AG10803 (cell line): ENCODE measurements at regions not wholly inside any gene's neighbourhood (a gene's known extent, or its start where the extent isn't known, plus 50 kb on each side); places are given as distances from the start of the nearest gene placed in this dataset.

ENCODE experiments used
- DNase-seq: peaks from one replicate; pipeline ENCODE4 v3.0.0; 2010; ENCODE audit warnings: low read depth
- H3K4me3 ChIP-seq: 2 replicates; pipeline ENCODE4 v1.5.1; 2011; ENCODE audit warnings: mild to moderate bottlenecking, low read length, control low read depth
- TF ChIP-seq, protein P1 (sequence below): conservative IDR thresholded peaks from 2 replicates; pipeline ENCODE4 v1.5.1; 2011; ENCODE audit warnings: mild to moderate bottlenecking, low read length, control low read depth, inconsistent platforms

DNA sequence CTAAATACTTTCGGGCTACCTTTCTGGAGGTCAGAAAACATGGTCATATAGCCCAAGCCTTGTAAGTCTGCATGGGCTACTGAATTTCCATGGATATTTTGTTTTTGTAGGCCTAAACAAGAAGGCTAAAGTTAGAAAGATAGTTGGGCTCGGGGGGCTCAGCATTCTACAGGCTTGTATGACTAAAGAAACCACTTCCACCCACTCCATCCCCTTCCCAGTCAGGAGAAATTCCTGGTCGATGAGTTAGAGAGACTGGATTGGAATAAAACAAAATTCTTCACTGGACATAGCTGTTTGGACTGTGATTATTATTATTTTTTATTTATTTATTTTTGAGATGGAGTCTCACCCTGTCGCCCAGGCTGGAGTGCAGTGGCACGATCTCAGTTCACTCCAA is 539.4 kb upstream of the TNP1 start:
- DNase-seq, result peak; percentile 48
- TF ChIP-seq, protein P1, sequence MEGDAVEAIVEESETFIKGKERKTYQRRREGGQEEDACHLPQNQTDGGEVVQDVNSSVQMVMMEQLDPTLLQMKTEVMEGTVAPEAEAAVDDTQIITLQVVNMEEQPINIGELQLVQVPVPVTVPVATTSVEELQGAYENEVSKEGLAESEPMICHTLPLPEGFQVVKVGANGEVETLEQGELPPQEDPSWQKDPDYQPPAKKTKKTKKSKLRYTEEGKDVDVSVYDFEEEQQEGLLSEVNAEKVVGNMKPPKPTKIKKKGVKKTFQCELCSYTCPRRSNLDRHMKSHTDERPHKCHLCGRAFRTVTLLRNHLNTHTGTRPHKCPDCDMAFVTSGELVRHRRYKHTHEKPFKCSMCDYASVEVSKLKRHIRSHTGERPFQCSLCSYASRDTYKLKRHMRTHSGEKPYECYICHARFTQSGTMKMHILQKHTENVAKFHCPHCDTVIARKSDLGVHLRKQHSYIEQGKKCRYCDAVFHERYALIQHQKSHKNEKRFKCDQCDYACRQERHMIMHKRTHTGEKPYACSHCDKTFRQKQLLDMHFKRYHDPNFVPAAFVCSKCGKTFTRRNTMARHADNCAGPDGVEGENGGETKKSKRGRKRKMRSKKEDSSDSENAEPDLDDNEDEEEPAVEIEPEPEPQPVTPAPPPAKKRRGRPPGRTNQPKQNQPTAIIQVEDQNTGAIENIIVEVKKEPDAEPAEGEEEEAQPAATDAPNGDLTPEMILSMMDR, result no peak

DNA sequence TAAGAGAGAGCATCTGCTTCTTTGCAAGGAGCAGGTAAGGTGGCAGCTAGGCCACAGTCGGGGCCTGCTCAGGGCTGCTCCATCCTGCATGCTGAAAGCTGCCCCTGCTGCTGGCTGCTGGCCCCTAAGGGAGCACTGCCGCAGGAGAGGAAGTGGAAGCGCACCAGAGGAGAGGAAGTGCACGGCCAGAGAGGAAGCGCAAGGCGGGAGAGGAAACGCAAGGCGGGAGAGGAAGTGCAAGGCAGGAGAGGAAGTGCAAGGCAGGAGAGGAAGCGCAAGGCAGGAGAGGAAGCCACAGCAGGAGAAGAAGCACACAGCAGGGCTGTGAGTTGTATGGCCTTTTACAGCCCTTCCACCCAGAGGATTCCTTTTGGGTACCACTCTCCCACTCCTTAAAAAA is 539.0 kb upstream of the TNP1 start:
- H3K4me3 ChIP-seq, result no peak overlapping the region
- TF ChIP-seq, protein P1, result no peak
- no peak for DNase-seq

More for the DNA sequence above, 539.4 kb upstream of the TNP1 start:
- H3K4me3 ChIP-seq, result no peak overlapping the region

DNA sequence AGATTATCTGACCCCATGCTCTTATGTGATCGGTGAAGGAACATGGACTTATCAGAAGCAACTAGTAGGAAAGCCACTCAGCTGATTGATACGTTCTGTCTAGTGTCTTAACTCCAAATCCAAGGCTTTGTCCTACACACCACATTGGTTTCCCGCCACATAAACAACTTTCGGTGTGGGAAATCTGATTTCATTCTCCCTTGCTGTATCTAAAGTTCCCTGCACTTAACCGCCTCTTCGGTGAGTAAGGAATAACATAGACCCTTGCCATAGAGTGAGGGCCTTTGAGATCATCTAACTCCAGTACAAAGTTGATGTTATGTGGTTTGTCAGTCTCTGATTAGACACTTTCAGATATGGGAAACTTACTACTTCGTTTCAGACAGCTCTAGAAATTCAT is 538.2 kb upstream of the TNP1 start:
- no peak overlapping the region for H3K4me3 ChIP-seq
- TF ChIP-seq, protein P1, result no peak
- no peak for DNase-seq

DNA sequence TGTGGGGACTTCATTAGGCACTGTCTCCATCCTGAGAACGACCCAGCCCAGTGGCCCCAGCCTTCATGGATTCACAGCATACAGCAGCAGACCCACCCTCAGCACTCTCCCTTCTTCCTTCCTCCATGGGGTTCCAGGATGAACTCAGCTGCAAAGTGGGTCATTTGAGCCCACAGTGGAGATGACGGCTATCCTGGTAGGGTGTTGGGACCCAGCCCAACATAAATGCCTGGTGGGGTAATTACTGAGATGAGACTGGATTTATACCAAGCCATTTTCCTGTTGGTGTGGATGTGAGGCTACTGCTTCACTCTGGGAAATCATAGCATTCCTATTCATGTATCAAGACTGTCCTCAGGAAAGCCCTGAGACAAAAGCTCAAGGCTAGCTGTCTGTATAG is 536.7 kb upstream of the TNP1 start:
- no peak for DNase-seq
- TF ChIP-seq, protein P1, result no peak
- H3K4me3 ChIP-seq, result no peak overlapping the region

DNA sequence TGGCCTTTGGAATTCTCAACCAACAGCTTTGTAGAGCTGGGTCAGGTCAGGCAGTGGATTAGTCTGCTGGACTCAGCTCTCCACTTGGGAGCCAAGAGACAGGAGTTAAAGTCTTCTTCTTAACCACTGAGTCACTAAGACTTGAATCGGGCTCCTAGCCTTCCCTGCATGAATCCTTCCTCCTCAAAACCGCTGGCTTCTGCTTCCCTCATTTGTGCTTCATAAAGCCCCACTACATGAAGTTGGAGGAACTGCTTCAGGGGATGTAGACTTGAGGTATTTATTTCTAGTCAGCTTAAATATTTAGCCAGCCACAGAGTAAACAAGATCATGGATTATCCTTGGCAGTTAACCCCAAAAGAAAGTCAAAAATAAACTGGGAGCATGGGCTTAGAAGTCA is 536.3 kb upstream of the TNP1 start:
- TF ChIP-seq, protein P1, result no peak
- DNase-seq, result no peak
- H3K4me3 ChIP-seq, result no peak overlapping the region

DNA sequence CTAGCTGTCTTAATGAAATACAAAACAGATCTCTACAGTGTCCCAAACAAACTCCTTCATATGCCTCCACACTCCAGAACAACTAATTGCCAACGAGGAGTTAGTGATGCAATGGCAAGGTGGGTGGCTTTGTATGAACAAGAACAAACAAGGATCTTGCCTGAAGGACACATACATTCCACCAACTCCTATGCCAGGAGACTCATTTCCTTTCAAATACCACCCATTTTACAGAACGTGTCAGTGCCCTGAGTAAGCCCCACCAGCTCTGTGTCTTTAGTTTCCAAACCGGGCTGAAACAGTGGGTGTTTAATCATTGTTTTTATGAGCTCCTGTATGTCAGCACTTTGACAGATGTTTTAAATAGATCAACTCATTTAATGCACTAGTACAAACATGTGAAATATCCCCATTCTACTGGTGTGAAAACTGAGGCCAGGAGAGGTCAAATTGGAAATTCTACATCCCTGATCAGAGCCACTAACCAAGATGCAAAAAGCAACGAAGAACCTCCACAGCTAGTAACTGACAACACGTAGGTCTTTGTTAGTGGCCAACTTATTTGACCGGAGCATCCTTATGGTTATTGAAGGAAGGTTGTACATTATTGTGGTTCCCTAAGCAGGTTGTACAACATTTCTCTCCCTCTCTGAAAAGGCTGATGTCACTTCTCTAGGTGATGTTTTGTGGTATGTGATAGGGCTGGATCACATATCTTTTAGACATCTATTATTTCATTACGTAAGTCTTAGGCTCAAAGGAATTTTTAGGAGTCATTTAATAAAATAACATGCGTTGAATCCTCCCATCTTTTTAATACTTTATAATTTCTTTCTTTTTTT is 534.9 kb upstream of the TNP1 start:
- H3K4me3 ChIP-seq, result no peak overlapping the region
- DNase-seq, result peak; percentile 73
- TF ChIP-seq, protein P1, result no peak

DNA sequence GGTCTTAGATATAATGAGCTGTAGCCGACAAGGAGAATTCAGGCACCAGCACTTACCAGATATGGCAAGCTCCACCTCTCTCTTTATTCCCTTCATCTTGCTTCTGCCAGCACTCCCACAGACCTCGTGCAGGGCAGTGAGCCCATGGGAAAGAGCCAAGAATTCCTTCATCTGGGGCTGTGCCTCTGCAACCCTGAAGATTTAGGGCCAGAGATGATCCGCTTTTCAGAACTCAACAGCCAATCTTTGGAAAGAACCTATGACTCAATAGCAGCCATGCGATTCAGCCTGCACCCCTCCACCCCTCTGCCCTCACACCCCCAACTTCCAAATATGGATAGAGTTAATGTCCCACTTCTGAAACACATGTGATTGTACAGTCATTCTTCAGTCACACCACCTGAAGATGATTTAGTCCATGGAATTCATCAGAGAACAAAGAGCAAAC is 533.7 kb upstream of the TNP1 start:
- peak; percentile 96 for DNase-seq
- TF ChIP-seq, protein P1, result no peak
- H3K4me3 ChIP-seq, result no peak overlapping the region
